Adrenal gland (tissue), 9 donors: ENCODE measurements at regions not wholly inside any gene's neighbourhood (a gene's known extent, or its start where the extent isn't known, plus 50 kb on each side); places are given as distances from the start of the nearest gene placed in this dataset.

ENCODE experiments used
- DNase-seq, 7 donors: peaks; one replicate each; pipeline ENCODE4 v3.0.0-alpha.2; 2019 to 2020
- H3K27ac ChIP-seq, 5 donors: fragments of 200-600 bp; sonication (generic) in 4 of 5; 1 replicate in 3 of 5; 2 replicates in 2 of 5; pipeline versions ENCODE4 v1.5.1 to v1.8.0; 2016 to 2020; ENCODE audit warnings: mild to moderate bottlenecking in 1 of 5
- H3K27me3 ChIP-seq: fragments of 200-600 bp; 2 replicates; pipeline ENCODE4 v1.8.0; 2021
- H3K36me3 ChIP-seq, 2 donors: fragments of 200-600 bp; replicated peaks in 1 of 2; 1 replicate in 1 of 2; 2 replicates in 1 of 2; pipeline versions ENCODE4 v1.5.1 to v1.8.0; 2018 to 2022
- H3K4me1 ChIP-seq, 2 donors: fragments of 200-600 bp; replicated peaks in 1 of 2; 1 replicate in 1 of 2; 2 replicates in 1 of 2; pipeline versions ENCODE4 v1.5.1 to v1.8.0; 2018 to 2021
- H3K4me3 ChIP-seq, 4 donors: fragments of 200-600 bp; sonication (generic) in 3 of 4; one replicate each; pipeline ENCODE4 v1.5.1; 2016 to 2018
- H3K9me3 ChIP-seq, 3 donors: fragments of 200-600 bp; sonication (generic) in 1 of 3; replicated peaks in 1 of 3; 1 replicate in 2 of 3; 2 replicates in 1 of 3; pipeline versions ENCODE4 v1.5.1 to v1.8.0; 2016 to 2021
- CTCF ChIP-seq, 6 experiments: fragments of 450-650 bp in 4 of 6; fragments of 200-600 bp in 2 of 6; sonication (generic) in 1 of 6; IDR thresholded peaks; 1 replicate in 5 of 6; 2 replicates in 1 of 6; pipeline versions ENCODE4 v1.5.1 to v1.8.0; 2016 to 2021; ENCODE audit warnings: antibody characterized with exemption in 6 of 6, mild to moderate bottlenecking in 2 of 6, moderate library complexity in 1 of 6
- POLR2A ChIP-seq, 2 donors: fragments of 450-650 bp; IDR thresholded peaks; one replicate each; pipeline ENCODE4 v1.6.1; 2017; ENCODE audit warnings: antibody characterized with exemption in 2 of 2, mild to moderate bottlenecking in 2 of 2, moderate library complexity in 1 of 2
- WGBS, 4 donors: extraction: QIAGEN DNeasy Blood & Tissue Kit in 2 of 4; methylation state at CpG; one replicate each; pipeline versions ENCODE4 v1.1.5 to v1.1.7; 2013 to 2017; 5-methylcytosine and 5-hydroxymethylcytosine counted together
- intact Hi-C, 2 donors: fragments of 100-400 bp; cut with DNase I; formaldehyde crosslinking; loops; one replicate each; pipeline versions ENCODE4 v1.14.1 to v1.15.0; 2022 to 2023
- donor health status: healthy with polysubstance abuse.
- donor health status: Bipolar disorder and iron deficiency.
- donor health status: DM: yes; HTN: yes; CAD: no.
- donor health status: DM: no; HTN: no; CAD: no.
- donor health status: DM: no; HTN: no; CAD: no.

GRCh38 chr1:104380003-104380402 lies 630.3 kb downstream of the AMY1C start:
- Histone ChIP-seq H3K4me3 (no peak overlapping the region), H3K36me3 (no peaks in the 10 kb centered on the region), H3K4me1 (no peaks in the 10 kb centered on the region), H3K9me3 (no peaks in the 10 kb centered on the region), H3K27ac (no peak overlapping the region), H3K27me3 (no peaks in the 10 kb centered on the region)
- TF ChIP-seq CTCF (IDR thresholded peaks at IDR 0.05): no peak
- TF ChIP-seq POLR2A (IDR thresholded peaks at IDR 0.05): no peak
- DNase-seq: no peak
- WGBS, 4 donors: 80 to 89% (median 83%) methylated on average over 2 of the region's 2 CpGs
- intact Hi-C loops: no loop called here

GRCh38 chr1:104387716-104388508 lies 638.2 kb downstream of the AMY1C start:
- TF ChIP-seq POLR2A (IDR thresholded peaks at IDR 0.05): no peak
- H3K27ac ChIP-seq: no peak overlapping the region
- no peaks in the 10 kb centered on the region for H3K27me3 ChIP-seq
- no peak for DNase-seq
- 62 to 70% (median 65%) methylated on average over 5 of the region's 5 CpGs for WGBS, 4 donors
- no peaks in the 10 kb centered on the region for H3K4me1 ChIP-seq
- intact Hi-C loops: no loop called here
- H3K36me3 ChIP-seq: no peaks in the 10 kb centered on the region
- no peak overlapping the region for H3K4me3 ChIP-seq
- H3K9me3 ChIP-seq: no peaks in the 10 kb centered on the region

DNA sequence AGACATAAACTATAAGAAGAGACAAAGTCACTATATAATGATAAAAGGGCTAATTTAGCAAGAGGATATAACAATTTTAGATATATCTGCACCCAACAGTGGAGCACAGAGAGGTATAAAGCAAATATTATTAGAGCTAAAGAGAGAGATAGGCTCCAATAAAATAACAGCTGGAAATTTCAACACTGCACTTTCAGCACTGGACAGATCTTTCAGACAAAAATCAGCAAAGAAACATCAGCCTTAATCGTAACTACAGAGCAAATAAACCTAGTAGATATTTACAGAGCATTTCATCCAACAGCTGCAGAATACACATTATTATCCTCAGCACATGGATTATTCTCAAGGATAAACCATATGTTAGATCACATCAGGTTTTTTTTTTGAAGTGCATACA lies 642.9 kb downstream of the AMY1C start:
- no peaks in the 10 kb centered on the region for H3K4me1 ChIP-seq
- 44 to 65% (median 60%) methylated on average over 1 of the region's 1 CpG for WGBS, 4 donors
- intact Hi-C loops: no loop called here
- no peak for TF ChIP-seq CTCF (IDR thresholded peaks at IDR 0.05)
- TF ChIP-seq POLR2A (IDR thresholded peaks at IDR 0.05): no peak
- no peaks in the 10 kb centered on the region for H3K27me3 ChIP-seq
- no peak overlapping the region for H3K4me3 ChIP-seq
- no peak for DNase-seq
- no peaks in the 10 kb centered on the region for H3K9me3 ChIP-seq
- H3K27ac ChIP-seq: no peak overlapping the region
- no peaks in the 10 kb centered on the region for H3K36me3 ChIP-seq

DNA sequence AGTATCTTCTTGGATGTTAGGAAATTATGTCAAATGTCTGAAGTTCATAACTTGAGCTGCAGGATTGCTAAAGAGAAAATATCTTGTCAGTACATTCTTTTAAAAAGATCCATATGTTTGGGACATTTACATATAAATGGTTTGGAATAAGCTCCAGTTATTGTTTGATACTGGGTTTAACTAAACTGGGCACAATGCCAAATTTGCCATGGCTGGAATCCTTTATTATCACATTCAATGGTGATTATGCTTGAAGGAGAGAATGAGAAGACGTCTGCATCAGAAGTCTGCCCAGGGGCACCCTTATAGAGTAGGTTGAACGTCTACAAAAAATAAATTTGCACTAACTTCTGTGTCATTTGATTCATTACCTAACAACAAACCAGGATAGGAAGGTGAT lies 652.5 kb downstream of the AMY1C start:
- H3K36me3 ChIP-seq: no peaks in the 10 kb centered on the region
- H3K9me3 ChIP-seq: no peaks in the 10 kb centered on the region
- no peaks in the 10 kb centered on the region for H3K27me3 ChIP-seq
- no peak for DNase-seq
- intact Hi-C loops: no loop called here
- WGBS, 4 donors: 39 to 46% (median 40%) methylated on average over 2 of the region's 2 CpGs
- no peak overlapping the region for H3K4me3 ChIP-seq
- TF ChIP-seq CTCF (IDR thresholded peaks at IDR 0.05) (no peak), POLR2A (IDR thresholded peaks at IDR 0.05) (no peak)
- no peaks in the 10 kb centered on the region for H3K4me1 ChIP-seq
- H3K27ac ChIP-seq: no peak overlapping the region

GRCh38 chr1:104403883-104404282 lies 654.2 kb downstream of the AMY1C start:
- WGBS, 4 donors: 68 to 78% (median 72%) methylated on average over 1 of the region's 1 CpG
- TF ChIP-seq POLR2A (IDR thresholded peaks at IDR 0.05) (no peak), CTCF (IDR thresholded peaks at IDR 0.05) (no peak)

More at GRCh38 chr1:104403883-104404282, 654.2 kb downstream of the AMY1C start:
- H3K27ac ChIP-seq: no peak overlapping the region
- no peaks in the 10 kb centered on the region for H3K27me3 ChIP-seq
- intact Hi-C loops: no loop called here
- no peaks in the 10 kb centered on the region for H3K9me3 ChIP-seq
- H3K36me3 ChIP-seq: no peaks in the 10 kb centered on the region
- no peak for DNase-seq
- no peaks in the 10 kb centered on the region for H3K4me1 ChIP-seq
- H3K4me3 ChIP-seq: no peak overlapping the region
